Lower leg skin (tissue), 4 donors: ENCODE measurements at regions not wholly inside any gene's neighbourhood (a gene's known extent, or its start where the extent isn't known, plus 50 kb on each side); places are given as distances from the start of the nearest gene placed in this dataset.

Experiments used
- DNase-seq, 2 donors: peaks; one replicate each; pipeline ENCODE4 v3.0.0-alpha.2; 2019; ENCODE audit warnings: low spot score in 2 of 2
- H3K4me3 ChIP-seq: fragments of 200-600 bp; sonication (generic); 2 replicates; pipeline ENCODE4 v1.5.1; 2017; ENCODE audit warnings: mild to moderate bottlenecking, low read depth; ENCODE audit not compliant: poor library complexity, severe bottlenecking
- CTCF ChIP-seq, 3 donors: fragments of 450-650 bp; IDR thresholded peaks; one replicate each; pipeline ENCODE4 v1.5.1; 2016; ENCODE audit warnings: antibody characterized with exemption in 3 of 3, mild to moderate bottlenecking in 3 of 3, moderate library complexity in 2 of 3
- POLR2A ChIP-seq, 2 donors: fragments of 450-650 bp; IDR thresholded peaks; one replicate each; pipeline ENCODE4 v1.6.1; 2016 to 2017; ENCODE audit warnings: antibody characterized with exemption in 2 of 2, mild to moderate bottlenecking in 1 of 2, moderate library complexity in 1 of 2
- WGBS, 2 donors: methylation state at CpG; one replicate each; pipeline ENCODE4 v1.1.5; 2018; 5-methylcytosine and 5-hydroxymethylcytosine counted together
- intact Hi-C: fragments of 100-400 bp; cut with DNase I; formaldehyde crosslinking; loops from one replicate; pipeline ENCODE4 v1.15.0; 2023; ENCODE audit warnings: low total_unique reads

- 67 to 69% methylated on average over 3 of the region's 3 CpGs for WGBS, 2 donors
- no peak overlapping the region for H3K4me3 ChIP-seq
- intact Hi-C loops = no loop called here
These were observed 379.2 kb downstream of the CDH11 start for GRCh38 chr16:64742455-64743223.

DNA sequence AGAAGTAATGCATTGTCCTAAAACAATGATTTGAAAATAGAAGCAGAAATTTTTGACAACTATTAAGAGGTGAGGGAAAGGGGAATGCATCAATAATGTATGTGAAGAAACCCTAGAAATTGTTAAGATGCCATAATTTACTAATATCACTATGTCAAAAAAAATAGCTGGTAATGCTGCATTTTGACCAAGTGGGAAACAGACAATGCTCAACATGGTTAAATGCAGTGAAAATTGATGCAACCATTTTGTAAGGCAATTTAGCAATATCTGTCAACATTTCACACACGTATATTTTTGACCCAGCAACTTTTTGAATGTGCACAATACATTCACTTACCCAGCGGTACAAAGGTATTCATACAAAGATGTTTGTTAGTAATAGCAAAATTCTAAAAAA, 381.6 kb downstream of the CDH11 start:
- DNase-seq = no peak
- WGBS, 2 donors = 68 to 92% methylated on average over 2 of the region's 2 CpGs
- intact Hi-C loops = no loop called here
- no peak overlapping the region for H3K4me3 ChIP-seq
- TF ChIP-seq POLR2A (IDR thresholded peaks at IDR 0.05) (no peak), CTCF (IDR thresholded peaks at IDR 0.05) (no peak)

More at GRCh38 chr16:64742455-64743223, 379.2 kb downstream of the CDH11 start:
- TF ChIP-seq CTCF (IDR thresholded peaks at IDR 0.05) (no peak), POLR2A (IDR thresholded peaks at IDR 0.05) (no peak)
- DNase-seq = no peak

GRCh38 chr16:64738321-64738960, 383.4 kb downstream of the CDH11 start:
- no peak overlapping the region for H3K4me3 ChIP-seq
- DNase-seq = no peak
- intact Hi-C loops = loop anchor here (10.0 kb wide), 1 partner anchor 1806 kb away; no protein-coding TSS in a partner anchor
- TF ChIP-seq CTCF (IDR thresholded peaks at IDR 0.05) = no peak
- TF ChIP-seq POLR2A (IDR thresholded peaks at IDR 0.05) = no peak
- 57 to 63% methylated on average over 1 of the region's 1 CpG for WGBS, 2 donors

GRCh38 chr16:64736857-64737256, 385.0 kb downstream of the CDH11 start:
- DNase-seq = peak in 1 of 2 donors; percentile 17
- intact Hi-C loops = loop anchor here (10.0 kb wide), 1 partner anchor 1808 kb away; no protein-coding TSS in a partner anchor
- no peak for TF ChIP-seq CTCF (IDR thresholded peaks at IDR 0.05)
- TF ChIP-seq POLR2A (IDR thresholded peaks at IDR 0.05) = no peak
- 46 to 49% methylated on average over 2 of the region's 2 CpGs for WGBS, 2 donors
- no peak overlapping the region for H3K4me3 ChIP-seq

DNA sequence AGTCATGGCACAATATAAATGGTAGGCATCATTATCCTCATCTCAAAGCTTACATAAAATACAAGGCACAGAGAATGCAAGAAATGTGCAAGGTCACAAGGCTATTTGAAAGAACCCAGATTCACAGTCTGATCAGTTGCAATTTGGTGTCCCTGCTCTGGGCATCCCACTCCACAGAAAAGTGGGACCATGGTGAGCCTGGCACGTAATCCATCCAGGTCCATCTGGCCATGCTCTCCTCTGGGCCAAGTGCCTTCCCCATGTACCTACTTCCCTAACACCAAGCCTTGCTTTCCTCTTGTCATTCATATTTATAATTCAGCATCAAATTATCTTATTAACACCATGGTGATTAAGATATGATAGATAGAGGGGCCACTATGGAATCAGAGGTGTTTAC, 390.0 kb downstream of the CDH11 start:
- intact Hi-C loops = loop anchor here (10.0 kb wide), 1 partner anchor 1813 kb away; no protein-coding TSS in a partner anchor
- DNase-seq = no peak
- whole genome bisulfite sequencing, 2 donors = 90 to 95% methylated on average over 1 of the region's 1 CpG

More for the DNA sequence above, 390.0 kb downstream of the CDH11 start:
- TF ChIP-seq CTCF (IDR thresholded peaks at IDR 0.05) (no peak), POLR2A (IDR thresholded peaks at IDR 0.05) (no peak)
- no peak overlapping the region for H3K4me3 ChIP-seq
